Body of pancreas (tissue), 4 donors: ENCODE measurements at regions not wholly inside any gene's neighbourhood (a gene's known extent, or its start where the extent isn't known, plus 50 kb on each side); places are given as distances from the start of the nearest gene placed in this dataset.

Experiments used
- ATAC-seq: fragments of 150-250 bp; one replicate; pipeline ENCODE4 v1.9.1; 2016
- DNase-seq, 4 donors: peaks; one replicate each; pipeline ENCODE4 v3.0.0-alpha.2; 2019
- H3K27ac ChIP-seq, 4 donors: fragments of 200-600 bp; sonication (generic); 1 replicate in 3 of 4; 2 replicates in 1 of 4; pipeline versions ENCODE4 v1.5.1 to v1.6.1; 2016 to 2019; ENCODE audit warnings: mild to moderate bottlenecking in 1 of 4, mixed read lengths in 1 of 4, moderate library complexity in 1 of 4
- H3K27me3 ChIP-seq, 2 donors: fragments of 200-600 bp; sonication (generic); one replicate each; pipeline ENCODE4 v1.6.0; 2016; ENCODE audit warnings: mild to moderate bottlenecking in 1 of 2
- H3K36me3 ChIP-seq, 2 donors: fragments of 200-600 bp; sonication (generic); replicated peaks in 1 of 2; 2 replicates each; pipeline ENCODE4 v1.5.1; 2016; ENCODE audit warnings: low read depth in 2 of 2; ENCODE audit not compliant: insufficient read depth in 1 of 2
- H3K4me1 ChIP-seq: fragments of 200-600 bp; sonication (generic); one replicate; pipeline ENCODE4 v1.6.0; 2016
- H3K4me3 ChIP-seq, 2 donors: fragments of 200-600 bp; sonication (generic); 1 replicate in 1 of 2; 2 replicates in 1 of 2; pipeline ENCODE4 v1.5.1; 2016 to 2019
- H3K9me3 ChIP-seq, 3 donors: fragments of 200-600 bp; sonication (generic); 1 replicate in 2 of 3; 2 replicates in 1 of 3; pipeline ENCODE4 v1.5.1; 2016
- CTCF ChIP-seq, 7 experiments: fragments of 450-650 bp in 4 of 7; fragments of 200-600 bp in 3 of 7; sonication (generic) in 3 of 7; IDR thresholded peaks; one replicate each; pipeline ENCODE4 v1.5.1; 2016 to 2019; ENCODE audit warnings: antibody characterized with exemption in 7 of 7
- POLR2A ChIP-seq, 3 donors: fragments of 450-650 bp; IDR thresholded peaks; one replicate each; pipeline ENCODE4 v1.6.1; 2016; ENCODE audit warnings: antibody characterized with exemption in 3 of 3, mild to moderate bottlenecking in 2 of 3
- WGBS, 2 donors: methylation state at CpG; one replicate each; pipeline ENCODE4 v1.1.5; 2017; 5-methylcytosine and 5-hydroxymethylcytosine counted together
- intact Hi-C: fragments of 100-400 bp; cut with DNase I; formaldehyde crosslinking; loops from one replicate; pipeline ENCODE4 v1.15.1; 2023

GRCh38 chr12:98217257-98217656, 298.1 kb upstream of the TMPO start:
- DNase-seq (no peak), ATAC-seq (no peak)
- TF ChIP-seq POLR2A (IDR thresholded peaks at IDR 0.05) = no peak
- TF ChIP-seq CTCF (IDR thresholded peaks at IDR 0.05) = no peak
- intact Hi-C loops = no loop called here
- no peak overlapping the region for H3K27ac ChIP-seq
- H3K36me3 ChIP-seq = no peaks in the 10 kb centered on the region
- WGBS, 2 donors = 76 to 92% methylated on average over 1 of the region's 1 CpG
- no peaks in the 10 kb centered on the region for H3K9me3 ChIP-seq
- no peak overlapping the region for H3K4me3 ChIP-seq
- peaks cover 9% of the 10 kb centered on the region for H3K4me1 ChIP-seq
- no peaks in the 10 kb centered on the region for H3K27me3 ChIP-seq

GRCh38 chr12:98220636-98221035, 294.8 kb upstream of the TMPO start:
- H3K4me3 ChIP-seq = no peak overlapping the region
- no peaks in the 10 kb centered on the region for H3K27me3 ChIP-seq
- ATAC-seq = peak; percentile 88
- peaks cover 27% of the 10 kb centered on the region for H3K4me1 ChIP-seq
- H3K9me3 ChIP-seq = no peaks in the 10 kb centered on the region
- H3K36me3 ChIP-seq = no peaks in the 10 kb centered on the region
- intact Hi-C loops = no loop called here
- peak overlapping the region in 3 of 4 donors; percentile 36 to 77 (median 64) for H3K27ac ChIP-seq
- peak; percentile 19 to 62 (median 46) for DNase-seq
- TF ChIP-seq POLR2A (IDR thresholded peaks at IDR 0.05) = no peak
- TF ChIP-seq CTCF (IDR thresholded peaks at IDR 0.05) = no peak
- 22 to 30% methylated on average over 2 of the region's 2 CpGs for whole genome bisulfite sequencing, 2 donors

GRCh38 chr12:98221243-98221808, 294.1 kb upstream of the TMPO start:
- TF ChIP-seq CTCF (IDR thresholded peaks at IDR 0.05) = no peak
- TF ChIP-seq POLR2A (IDR thresholded peaks at IDR 0.05) = no peak
- WGBS, 2 donors = 40 to 43% methylated on average over 8 of the region's 8 CpGs
- ATAC-seq (peak; percentile 61), DNase-seq (no peak)
- H3K4me3 ChIP-seq = no peak overlapping the region
- no peaks in the 10 kb centered on the region for H3K27me3 ChIP-seq
- intact Hi-C loops = no loop called here
- peak overlapping the region; percentile 15 to 77 (median 50) for H3K27ac ChIP-seq
- H3K4me1 ChIP-seq = peaks cover 27% of the 10 kb centered on the region
- H3K36me3 ChIP-seq = no peaks in the 10 kb centered on the region
- no peaks in the 10 kb centered on the region for H3K9me3 ChIP-seq

GRCh38 chr12:98222135-98222534, 293.3 kb upstream of the TMPO start:
- 46 to 56% methylated on average over 2 of the region's 2 CpGs for WGBS, 2 donors
- Histone ChIP-seq H3K36me3 (no peaks in the 10 kb centered on the region), H3K4me3 (no peak overlapping the region), H3K4me1 (peaks cover 27% of the 10 kb centered on the region), H3K9me3 (no peaks in the 10 kb centered on the region), H3K27ac (peak overlapping the region in 2 of 4 donors; percentile 64 to 77), H3K27me3 (no peaks in the 10 kb centered on the region)
- intact Hi-C loops = no loop called here
- no peak for DNase-seq
- no peak for TF ChIP-seq POLR2A (IDR thresholded peaks at IDR 0.05)
- no peak for TF ChIP-seq CTCF (IDR thresholded peaks at IDR 0.05)
- no peak for ATAC-seq

GRCh38 chr12:98224584-98225221, 290.7 kb upstream of the TMPO start:
- Histone ChIP-seq H3K9me3 (no peaks in the 10 kb centered on the region), H3K36me3 (no peaks in the 10 kb centered on the region), H3K27me3 (no peaks in the 10 kb centered on the region), H3K4me1 (peaks cover 27% of the 10 kb centered on the region), H3K27ac (peak overlapping the region in 3 of 4 donors; percentile 15 to 56 (median 46)), H3K4me3 (no peak overlapping the region)
- TF ChIP-seq POLR2A (IDR thresholded peaks at IDR 0.05) (no peak), CTCF (IDR thresholded peaks at IDR 0.05) (no peak)
- DNase-seq (no peak), ATAC-seq (no peak)
- intact Hi-C loops = no loop called here
- WGBS, 2 donors = 16 to 27% methylated on average over 5 of the region's 5 CpGs
